OCI-LY1 (cell line): ENCODE measurements at regions not wholly inside any gene's neighbourhood (a gene's known extent, or its start where the extent isn't known, plus 50 kb on each side); places are given as distances from the start of the nearest gene placed in this dataset.

Source experiments
- EZH2 ChIP-seq: fragments of 200-600 bp; sonication (generic), shearing (Covaris generic); IDR thresholded peaks from 2 replicates; pipeline ENCODE4 v1.8.0; 2017; ENCODE audit warnings: borderline replicate concordance, mixed run types, mild to moderate bottlenecking, antibody characterized with exemption, low read length, moderate library complexity, mixed read lengths
- TF ChIP-seq, protein P1 (sequence below): fragments of 200-600 bp; sonication (generic), shearing (Covaris generic); IDR thresholded peaks from 2 replicates; pipeline ENCODE4 v1.5.1; 2017; ENCODE audit warnings: mild to moderate bottlenecking, antibody characterized with exemption, low read length, moderate library complexity, mixed read lengths

DNA sequence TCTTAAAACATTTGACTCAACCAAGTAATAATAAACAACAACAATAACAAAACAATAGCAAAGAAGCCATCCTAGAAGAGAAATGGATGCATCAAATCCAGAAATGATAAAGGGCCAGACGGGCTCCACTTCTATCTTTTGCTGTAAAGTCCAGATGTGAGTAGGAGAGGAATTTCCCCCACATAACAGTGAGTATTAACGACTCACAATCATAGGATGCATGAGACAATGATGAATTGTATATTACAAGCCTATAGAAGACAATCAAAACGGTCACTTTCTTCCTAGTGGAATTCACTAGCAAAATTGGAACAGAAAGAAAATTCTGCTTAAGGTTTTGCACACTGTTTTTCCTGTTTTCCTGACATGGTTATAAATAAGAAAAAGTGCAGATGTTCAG is 97.0 kb upstream of the PREP start:
- TF ChIP-seq, protein P1, sequence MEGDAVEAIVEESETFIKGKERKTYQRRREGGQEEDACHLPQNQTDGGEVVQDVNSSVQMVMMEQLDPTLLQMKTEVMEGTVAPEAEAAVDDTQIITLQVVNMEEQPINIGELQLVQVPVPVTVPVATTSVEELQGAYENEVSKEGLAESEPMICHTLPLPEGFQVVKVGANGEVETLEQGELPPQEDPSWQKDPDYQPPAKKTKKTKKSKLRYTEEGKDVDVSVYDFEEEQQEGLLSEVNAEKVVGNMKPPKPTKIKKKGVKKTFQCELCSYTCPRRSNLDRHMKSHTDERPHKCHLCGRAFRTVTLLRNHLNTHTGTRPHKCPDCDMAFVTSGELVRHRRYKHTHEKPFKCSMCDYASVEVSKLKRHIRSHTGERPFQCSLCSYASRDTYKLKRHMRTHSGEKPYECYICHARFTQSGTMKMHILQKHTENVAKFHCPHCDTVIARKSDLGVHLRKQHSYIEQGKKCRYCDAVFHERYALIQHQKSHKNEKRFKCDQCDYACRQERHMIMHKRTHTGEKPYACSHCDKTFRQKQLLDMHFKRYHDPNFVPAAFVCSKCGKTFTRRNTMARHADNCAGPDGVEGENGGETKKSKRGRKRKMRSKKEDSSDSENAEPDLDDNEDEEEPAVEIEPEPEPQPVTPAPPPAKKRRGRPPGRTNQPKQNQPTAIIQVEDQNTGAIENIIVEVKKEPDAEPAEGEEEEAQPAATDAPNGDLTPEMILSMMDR, result no peak
- no peak for TF ChIP-seq EZH2
